ENCODE measurements at regions not wholly inside any gene's neighbourhood (a gene's known extent, or its start where the extent isn't known, plus 50 kb on each side); places are given as distances from the start of the nearest gene placed in this dataset.

DNA sequence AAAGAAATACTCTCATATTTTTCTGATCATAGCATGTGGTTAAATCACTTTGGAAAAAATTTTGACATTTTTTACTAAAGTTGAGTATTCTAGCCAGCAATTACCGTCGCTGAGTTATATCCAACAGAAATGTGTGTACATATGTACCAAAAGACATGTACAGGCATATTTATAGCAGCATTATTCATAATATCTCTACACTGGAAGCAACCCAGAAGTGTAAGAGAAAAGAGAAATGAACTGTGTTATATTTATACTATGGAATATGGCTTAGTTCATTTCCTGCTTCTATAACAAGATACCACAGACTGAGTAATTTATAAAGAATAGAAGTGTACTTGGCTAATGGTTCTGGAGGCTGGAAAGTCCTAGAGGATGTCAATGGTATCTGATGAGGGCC lies 474.0 kb upstream of the GJE1 start:
- TF ChIP-seq, protein P1, sequence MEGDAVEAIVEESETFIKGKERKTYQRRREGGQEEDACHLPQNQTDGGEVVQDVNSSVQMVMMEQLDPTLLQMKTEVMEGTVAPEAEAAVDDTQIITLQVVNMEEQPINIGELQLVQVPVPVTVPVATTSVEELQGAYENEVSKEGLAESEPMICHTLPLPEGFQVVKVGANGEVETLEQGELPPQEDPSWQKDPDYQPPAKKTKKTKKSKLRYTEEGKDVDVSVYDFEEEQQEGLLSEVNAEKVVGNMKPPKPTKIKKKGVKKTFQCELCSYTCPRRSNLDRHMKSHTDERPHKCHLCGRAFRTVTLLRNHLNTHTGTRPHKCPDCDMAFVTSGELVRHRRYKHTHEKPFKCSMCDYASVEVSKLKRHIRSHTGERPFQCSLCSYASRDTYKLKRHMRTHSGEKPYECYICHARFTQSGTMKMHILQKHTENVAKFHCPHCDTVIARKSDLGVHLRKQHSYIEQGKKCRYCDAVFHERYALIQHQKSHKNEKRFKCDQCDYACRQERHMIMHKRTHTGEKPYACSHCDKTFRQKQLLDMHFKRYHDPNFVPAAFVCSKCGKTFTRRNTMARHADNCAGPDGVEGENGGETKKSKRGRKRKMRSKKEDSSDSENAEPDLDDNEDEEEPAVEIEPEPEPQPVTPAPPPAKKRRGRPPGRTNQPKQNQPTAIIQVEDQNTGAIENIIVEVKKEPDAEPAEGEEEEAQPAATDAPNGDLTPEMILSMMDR (IDR thresholded peaks at IDR 0.05) = no peak
- no peak for TF ChIP-seq ZFX (IDR thresholded peaks at IDR 0.05; ENCODE audit: borderline replicate concordance)
